ENCODE measurements at regions not wholly inside any gene's neighbourhood (a gene's known extent, or its start where the extent isn't known, plus 50 kb on each side); places are given as distances from the start of the nearest gene placed in this dataset.

DNA sequence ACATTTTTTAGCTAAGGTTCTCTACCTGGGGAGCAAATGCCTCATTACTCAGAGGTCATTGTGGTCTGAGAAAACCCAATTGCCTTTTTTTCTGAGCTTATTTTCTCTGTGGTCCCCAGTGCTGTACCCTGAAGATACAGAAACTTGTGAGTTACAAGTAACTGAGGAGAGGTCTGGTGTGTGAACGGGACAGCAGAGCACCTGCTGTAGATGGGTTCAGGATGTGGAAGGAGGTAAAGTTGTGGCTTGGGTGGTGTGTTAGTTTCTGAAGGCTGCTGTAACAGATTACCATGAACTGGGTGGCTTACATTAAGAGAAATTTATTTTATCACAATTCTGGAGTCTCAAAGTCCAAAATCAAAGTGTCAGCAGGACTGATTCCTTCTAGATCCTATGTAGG is 449.1 kb upstream of the NRP1 start:
- DNase-seq (ENCODE audit: low read depth, low spot score) (no peak), FAIRE-seq (no peak)
- Histone ChIP-seq H3K9ac (ENCODE audit: control insufficient read depth, extremely low read depth, insufficient read depth, low read length) (no peak overlapping the region), H3K4me3 (ENCODE audit: control insufficient read depth in 2 of 3, extremely low read depth in 1 of 3, insufficient read depth in 2 of 3, low read depth in 1 of 3, low read length in 3 of 3) (no peak overlapping the region), H4K20me1 (ENCODE audit: control insufficient read depth, extremely low read depth, insufficient read depth, low read length) (no peaks in the 10 kb centered on the region), H3K4me1 (ENCODE audit: control insufficient read depth, extremely low read depth, insufficient read depth, low read length) (no peaks in the 10 kb centered on the region), H3K36me3 (ENCODE audit: control insufficient read depth in 2 of 2, extremely low read depth in 1 of 2, insufficient read depth in 2 of 2, low read length in 2 of 2) (no peaks in the 10 kb centered on the region), H3K9me3 (ENCODE audit: control insufficient read depth, low read depth, low read length) (no peaks in the 10 kb centered on the region), H2AFZ (ENCODE audit: control insufficient read depth, low read length) (no peak overlapping the region), H3K27ac (ENCODE audit: control insufficient read depth, insufficient read depth, low read length) (no peak overlapping the region), H3K27me3 (ENCODE audit: control insufficient read depth, extremely low read depth, insufficient read depth, low read length) (no peaks in the 10 kb centered on the region), H3K79me2 (ENCODE audit: control insufficient read depth, insufficient read depth, low read length) (no peaks in the 10 kb centered on the region), H3K4me2 (ENCODE audit: control insufficient read depth, extremely low read depth, insufficient read depth, low read depth, low read length) (no peak overlapping the region), H3K9me1 (ENCODE audit: control insufficient read depth, extremely low read depth, insufficient read depth, low read length) (no peaks in the 10 kb centered on the region)
- TF ChIP-seq, protein P1, sequence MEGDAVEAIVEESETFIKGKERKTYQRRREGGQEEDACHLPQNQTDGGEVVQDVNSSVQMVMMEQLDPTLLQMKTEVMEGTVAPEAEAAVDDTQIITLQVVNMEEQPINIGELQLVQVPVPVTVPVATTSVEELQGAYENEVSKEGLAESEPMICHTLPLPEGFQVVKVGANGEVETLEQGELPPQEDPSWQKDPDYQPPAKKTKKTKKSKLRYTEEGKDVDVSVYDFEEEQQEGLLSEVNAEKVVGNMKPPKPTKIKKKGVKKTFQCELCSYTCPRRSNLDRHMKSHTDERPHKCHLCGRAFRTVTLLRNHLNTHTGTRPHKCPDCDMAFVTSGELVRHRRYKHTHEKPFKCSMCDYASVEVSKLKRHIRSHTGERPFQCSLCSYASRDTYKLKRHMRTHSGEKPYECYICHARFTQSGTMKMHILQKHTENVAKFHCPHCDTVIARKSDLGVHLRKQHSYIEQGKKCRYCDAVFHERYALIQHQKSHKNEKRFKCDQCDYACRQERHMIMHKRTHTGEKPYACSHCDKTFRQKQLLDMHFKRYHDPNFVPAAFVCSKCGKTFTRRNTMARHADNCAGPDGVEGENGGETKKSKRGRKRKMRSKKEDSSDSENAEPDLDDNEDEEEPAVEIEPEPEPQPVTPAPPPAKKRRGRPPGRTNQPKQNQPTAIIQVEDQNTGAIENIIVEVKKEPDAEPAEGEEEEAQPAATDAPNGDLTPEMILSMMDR (optimal IDR thresholded peaks at IDR 0.05 in 1 of 3, IDR thresholded peaks at IDR 0.05 in 1 of 3, conservative IDR thresholded peaks at IDR 0.05 in 1 of 3; ENCODE audit: extremely low read depth in 1 of 3, insufficient read depth in 2 of 3, low read length in 3 of 3) = no peak
- no peak for TF ChIP-seq EZH2 (IDR thresholded peaks at IDR 0.05; ENCODE audit: low read length)
- dilution Hi-C loops (cut with MboI; ENCODE audit: extremely low pct_ligation_motif_present, low sequenced_read_pairs) = no loop called here

DNA sequence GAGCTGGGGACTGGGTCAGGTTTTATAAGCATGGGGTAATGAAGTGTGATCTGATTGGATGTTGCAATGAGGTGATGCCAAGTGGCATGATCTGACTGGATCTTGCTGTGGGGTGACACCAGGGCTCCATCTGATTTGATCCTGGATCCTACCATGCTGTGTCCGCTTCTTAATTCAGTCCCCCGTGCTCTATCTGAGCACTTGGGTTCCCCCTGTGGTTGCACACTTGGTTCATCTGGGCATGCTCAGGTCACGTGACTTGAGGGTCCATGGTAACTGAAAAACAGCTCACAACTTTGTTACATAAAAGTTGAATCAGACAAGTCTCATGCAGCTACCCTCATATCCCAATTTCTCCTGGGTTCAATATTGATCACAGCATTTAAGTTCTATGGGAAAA is 448.6 kb upstream of the NRP1 start:
- Histone ChIP-seq H3K4me3 (ENCODE audit: control insufficient read depth in 2 of 3, extremely low read depth in 1 of 3, insufficient read depth in 2 of 3, low read depth in 1 of 3, low read length in 3 of 3) (no peak overlapping the region), H3K79me2 (ENCODE audit: control insufficient read depth, insufficient read depth, low read length) (no peaks in the 10 kb centered on the region), H3K9me3 (ENCODE audit: control insufficient read depth, low read depth, low read length) (no peaks in the 10 kb centered on the region), H3K27me3 (ENCODE audit: control insufficient read depth, extremely low read depth, insufficient read depth, low read length) (no peaks in the 10 kb centered on the region), H3K27ac (ENCODE audit: control insufficient read depth, insufficient read depth, low read length) (no peak overlapping the region), H3K36me3 (ENCODE audit: control insufficient read depth in 2 of 2, extremely low read depth in 1 of 2, insufficient read depth in 2 of 2, low read length in 2 of 2) (no peaks in the 10 kb centered on the region), H3K4me2 (ENCODE audit: control insufficient read depth, extremely low read depth, insufficient read depth, low read depth, low read length) (no peak overlapping the region), H3K9me1 (ENCODE audit: control insufficient read depth, extremely low read depth, insufficient read depth, low read length) (no peaks in the 10 kb centered on the region), H3K9ac (ENCODE audit: control insufficient read depth, extremely low read depth, insufficient read depth, low read length) (no peak overlapping the region), H2AFZ (ENCODE audit: control insufficient read depth, low read length) (no peak overlapping the region), H4K20me1 (ENCODE audit: control insufficient read depth, extremely low read depth, insufficient read depth, low read length) (no peaks in the 10 kb centered on the region), H3K4me1 (ENCODE audit: control insufficient read depth, extremely low read depth, insufficient read depth, low read length) (no peaks in the 10 kb centered on the region)
- FAIRE-seq = no peak
- dilution Hi-C loops (cut with MboI; ENCODE audit: extremely low pct_ligation_motif_present, low sequenced_read_pairs) = no loop called here
- DNase-seq (ENCODE audit: low read depth, low spot score) = no peak
- TF ChIP-seq, protein P1 (optimal IDR thresholded peaks at IDR 0.05 in 1 of 3, IDR thresholded peaks at IDR 0.05 in 1 of 3, conservative IDR thresholded peaks at IDR 0.05 in 1 of 3; ENCODE audit: extremely low read depth in 1 of 3, insufficient read depth in 2 of 3, low read length in 3 of 3) = no peak
- TF ChIP-seq EZH2 (IDR thresholded peaks at IDR 0.05; ENCODE audit: low read length) = no peak

All from keratinocyte (primary cell).